ENCODE measurements at regions not wholly inside any gene's neighbourhood (a gene's known extent, or its start where the extent isn't known, plus 50 kb on each side); places are given as distances from the start of the nearest gene placed in this dataset.

DNA sequence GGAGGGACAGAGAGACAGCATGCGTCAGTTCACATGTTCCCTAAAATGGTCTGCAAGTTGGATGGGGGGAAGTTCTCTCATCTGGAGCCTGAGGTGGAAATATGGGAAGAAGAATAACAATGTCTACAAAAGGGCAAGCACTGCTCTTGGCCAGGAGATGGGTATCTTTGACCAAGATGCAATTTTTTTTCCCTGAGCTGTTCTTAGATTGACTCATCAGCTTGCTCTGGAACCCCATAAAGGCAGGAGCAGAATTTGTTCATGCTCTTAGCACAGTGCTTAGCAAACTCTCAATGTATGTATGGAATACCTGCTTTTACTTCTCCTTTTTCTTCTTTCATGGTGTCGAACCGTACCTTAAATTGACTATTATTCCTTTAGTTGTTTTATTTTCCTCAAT is 90.5 kb upstream of the ZNF827 start:
- WGBS, 3 donors, result 92 to 94% (median 94%) methylated on average over 3 of the region's 3 CpGs
- TF ChIP-seq POLR2A (IDR thresholded peaks at IDR 0.05) (no peak), EP300 (IDR thresholded peaks at IDR 0.05) (no peak)
- TF ChIP-seq, protein P1, sequence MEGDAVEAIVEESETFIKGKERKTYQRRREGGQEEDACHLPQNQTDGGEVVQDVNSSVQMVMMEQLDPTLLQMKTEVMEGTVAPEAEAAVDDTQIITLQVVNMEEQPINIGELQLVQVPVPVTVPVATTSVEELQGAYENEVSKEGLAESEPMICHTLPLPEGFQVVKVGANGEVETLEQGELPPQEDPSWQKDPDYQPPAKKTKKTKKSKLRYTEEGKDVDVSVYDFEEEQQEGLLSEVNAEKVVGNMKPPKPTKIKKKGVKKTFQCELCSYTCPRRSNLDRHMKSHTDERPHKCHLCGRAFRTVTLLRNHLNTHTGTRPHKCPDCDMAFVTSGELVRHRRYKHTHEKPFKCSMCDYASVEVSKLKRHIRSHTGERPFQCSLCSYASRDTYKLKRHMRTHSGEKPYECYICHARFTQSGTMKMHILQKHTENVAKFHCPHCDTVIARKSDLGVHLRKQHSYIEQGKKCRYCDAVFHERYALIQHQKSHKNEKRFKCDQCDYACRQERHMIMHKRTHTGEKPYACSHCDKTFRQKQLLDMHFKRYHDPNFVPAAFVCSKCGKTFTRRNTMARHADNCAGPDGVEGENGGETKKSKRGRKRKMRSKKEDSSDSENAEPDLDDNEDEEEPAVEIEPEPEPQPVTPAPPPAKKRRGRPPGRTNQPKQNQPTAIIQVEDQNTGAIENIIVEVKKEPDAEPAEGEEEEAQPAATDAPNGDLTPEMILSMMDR (IDR thresholded peaks at IDR 0.05), result no peak
- DNase-seq, result no peak
- Histone ChIP-seq H3K9me3 (no peaks in the 10 kb centered on the region), H3K27me3 (no peaks in the 10 kb centered on the region), H3K27ac (no peak overlapping the region), H3K4me1 (ENCODE audit: insufficient read depth) (no peaks in the 10 kb centered on the region), H3K4me3 (no peak overlapping the region), H3K36me3 (no peaks in the 10 kb centered on the region)
- intact Hi-C loops (cut with DNase I), result no loop called here

- Histone ChIP-seq H3K9me3 (no peaks in the 10 kb centered on the region), H3K36me3 (no peaks in the 10 kb centered on the region), H3K4me1 (ENCODE audit: insufficient read depth) (no peaks in the 10 kb centered on the region), H3K4me3 (no peak overlapping the region), H3K27me3 (no peaks in the 10 kb centered on the region), H3K27ac (no peak overlapping the region)
- TF ChIP-seq, protein P1 (IDR thresholded peaks at IDR 0.05), result no peak
- no peak for TF ChIP-seq EP300 (IDR thresholded peaks at IDR 0.05)
- no peak for TF ChIP-seq POLR2A (IDR thresholded peaks at IDR 0.05)
- 95 to 97% (median 97%) methylated on average over 1 of the region's 1 CpG for WGBS, 3 donors
- DNase-seq, result no peak
- intact Hi-C loops (cut with DNase I), result no loop called here
These were observed 89.1 kb upstream of the ZNF827 start for GRCh38 chr4:146027761-146028160.

GRCh38 chr4:146023334-146023967 is 84.8 kb upstream of the ZNF827 start:
- Histone ChIP-seq H3K27ac (no peak overlapping the region), H3K27me3 (no peaks in the 10 kb centered on the region), H3K4me3 (no peak overlapping the region), H3K36me3 (no peaks in the 10 kb centered on the region), H3K4me1 (ENCODE audit: insufficient read depth) (no peaks in the 10 kb centered on the region), H3K9me3 (no peaks in the 10 kb centered on the region)
- intact Hi-C loops (cut with DNase I), result no loop called here
- TF ChIP-seq POLR2A (IDR thresholded peaks at IDR 0.05) (no peak), EP300 (IDR thresholded peaks at IDR 0.05) (no peak)
- TF ChIP-seq, protein P1 (IDR thresholded peaks at IDR 0.05), result no peak
- DNase-seq, result no peak
- WGBS, 3 donors, result 80 to 95% (median 95%) methylated on average over 3 of the region's 3 CpGs

DNA sequence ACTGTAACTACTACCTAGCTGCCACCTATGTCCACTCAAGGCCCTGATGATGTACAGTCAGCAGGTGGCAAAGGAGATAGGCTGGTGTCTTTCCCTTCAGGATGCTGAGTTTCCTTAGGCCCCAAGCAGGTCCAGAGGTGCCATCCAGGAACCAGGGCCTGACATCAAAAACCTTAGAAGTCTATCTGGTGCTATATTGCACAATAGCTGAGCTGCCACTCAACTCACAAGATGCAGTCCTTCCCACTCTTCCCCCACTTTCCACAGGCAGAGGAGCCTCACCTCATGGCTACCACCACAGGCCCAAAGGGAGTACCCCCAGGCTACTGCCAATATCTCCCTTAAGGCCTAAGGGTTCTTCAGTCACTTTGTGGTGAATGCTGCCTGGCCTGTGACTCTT is 83.9 kb upstream of the ZNF827 start:
- DNase-seq, result no peak
- H3K4me3 ChIP-seq, result no peak overlapping the region
- no peaks in the 10 kb centered on the region for H3K27me3 ChIP-seq
- intact Hi-C loops (cut with DNase I), result no loop called here
- no peak overlapping the region for H3K27ac ChIP-seq
- no peaks in the 10 kb centered on the region for H3K36me3 ChIP-seq
- no peaks in the 10 kb centered on the region for H3K4me1 ChIP-seq (ENCODE audit: insufficient read depth)
- TF ChIP-seq EP300 (IDR thresholded peaks at IDR 0.05) (no peak), POLR2A (IDR thresholded peaks at IDR 0.05) (no peak)
- TF ChIP-seq, protein P1 (IDR thresholded peaks at IDR 0.05), result no peak
- no peaks in the 10 kb centered on the region for H3K9me3 ChIP-seq

Measured in ovary (tissue), 7 donors.